ENCODE measurements at regions not wholly inside any gene's neighbourhood (a gene's known extent, or its start where the extent isn't known, plus 50 kb on each side); places are given as distances from the start of the nearest gene placed in this dataset.

DNA sequence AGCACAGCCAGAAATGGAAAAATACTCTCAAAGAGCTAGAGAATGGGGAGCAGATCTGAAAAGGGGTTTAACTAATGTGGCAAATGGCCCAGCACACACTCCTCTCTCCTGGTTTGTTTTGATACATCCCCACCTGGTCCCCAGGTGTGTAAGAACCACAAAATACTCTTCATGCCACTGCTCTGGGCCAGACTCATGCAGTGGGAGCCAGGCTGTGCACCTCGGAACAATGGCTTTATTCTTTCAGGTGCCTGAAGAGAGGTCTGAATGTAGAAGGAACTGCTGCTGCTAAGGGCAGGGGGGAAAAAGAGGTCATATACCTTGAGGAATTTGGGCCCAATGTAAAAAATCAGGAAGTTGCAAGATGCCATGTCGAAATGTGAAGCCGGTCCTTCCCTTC is 123.9 kb upstream of the ADAMTSL1 start:
- DNase-seq (ENCODE audit: low spot score), result no peak

DNA sequence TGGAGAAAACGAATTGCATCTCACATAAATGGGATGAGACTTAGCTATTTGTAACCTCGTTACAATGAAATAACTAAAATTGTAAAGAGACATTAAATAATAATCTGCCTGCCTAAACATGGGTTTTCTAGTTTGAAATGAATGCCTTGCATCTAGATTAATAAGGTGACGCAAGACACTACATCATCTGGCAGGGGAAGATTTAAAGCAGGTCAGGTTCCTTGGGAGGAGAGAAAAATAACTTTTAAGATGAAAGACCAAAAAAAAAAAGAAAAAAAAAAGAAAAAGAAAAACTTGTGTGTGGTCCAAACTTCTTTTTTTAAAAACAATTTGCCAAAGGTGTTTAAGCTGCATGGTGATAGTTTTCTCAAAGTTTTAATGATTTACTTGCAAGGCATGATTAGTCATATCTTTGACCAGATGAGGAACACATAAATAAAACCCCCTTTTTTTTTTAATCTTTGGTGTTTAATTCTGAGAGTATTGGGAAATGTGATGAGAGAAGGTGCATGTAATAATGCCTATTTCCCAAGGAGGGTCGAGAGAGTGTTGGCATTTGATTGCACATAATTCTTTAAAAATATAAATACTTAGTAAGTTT is 122.9 kb upstream of the ADAMTSL1 start:
- DNase-seq (ENCODE audit: low spot score), result no peak

DNA sequence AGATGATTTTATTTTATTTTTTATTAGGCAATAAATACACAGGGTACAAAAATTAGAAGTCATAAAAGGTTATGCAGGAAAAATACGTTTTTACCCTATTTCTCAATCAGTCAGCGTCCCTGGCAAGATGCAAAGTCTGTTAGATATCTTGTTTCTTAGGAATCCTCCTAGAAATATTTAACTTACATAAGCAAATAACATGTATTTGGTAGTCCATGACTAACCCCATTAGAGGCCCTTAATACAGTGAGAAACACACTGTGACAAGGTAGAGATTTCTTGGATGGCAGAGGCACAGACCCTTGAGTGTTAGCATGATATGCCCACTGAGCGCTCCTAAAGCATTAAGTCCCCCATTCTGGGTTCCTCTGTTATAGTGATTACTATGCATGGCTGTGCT is 121.2 kb upstream of the ADAMTSL1 start:
- no peak for DNase-seq (ENCODE audit: low spot score)

DNA sequence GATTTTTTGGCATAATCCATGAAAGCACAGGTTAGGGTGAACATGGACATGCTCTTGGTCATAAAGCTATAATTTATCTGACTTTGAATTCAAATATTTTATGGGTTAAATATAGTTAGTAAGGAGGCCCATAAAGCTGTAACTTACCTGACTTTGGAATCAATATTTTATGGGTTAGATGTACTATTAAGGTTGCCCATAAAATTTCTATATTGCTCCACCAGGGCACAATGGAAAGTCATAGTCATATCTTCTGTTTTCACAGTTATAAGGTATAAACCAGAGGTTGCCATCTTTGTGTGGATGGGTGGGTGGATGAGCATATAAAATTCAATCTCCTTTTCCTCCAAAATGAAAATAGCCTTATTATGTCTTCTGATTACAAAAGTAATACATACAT is 120.5 kb upstream of the ADAMTSL1 start:
- no peak for DNase-seq (ENCODE audit: low spot score)

- no peak for DNase-seq (ENCODE audit: low spot score)
These were observed 116.6 kb upstream of the ADAMTSL1 start for GRCh38 chr9:18357321-18357720.

GRCh38 chr9:18358325-18358724 is 115.6 kb upstream of the ADAMTSL1 start:
- DNase-seq (ENCODE audit: low spot score), result no peak

DNA sequence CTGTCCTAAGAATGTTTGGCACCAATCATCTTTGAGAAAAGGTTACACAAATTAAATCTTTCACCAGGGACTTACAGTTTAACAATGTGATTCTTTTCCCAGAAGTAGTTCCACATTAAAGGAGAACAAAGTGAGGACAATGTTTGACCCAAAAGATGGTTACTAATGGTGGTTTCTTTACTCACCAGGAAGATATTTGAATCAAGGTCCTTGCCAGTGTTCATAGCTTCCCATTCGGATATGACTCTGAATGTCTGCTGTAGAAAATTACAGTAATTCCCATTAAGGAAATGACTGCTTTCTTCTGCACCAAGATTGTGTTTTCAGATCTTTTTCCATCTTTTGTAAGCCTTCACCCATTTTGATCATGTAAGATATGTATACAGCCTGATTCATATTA is 114.6 kb upstream of the ADAMTSL1 start:
- DNase-seq (ENCODE audit: low spot score), result no peak

DNA sequence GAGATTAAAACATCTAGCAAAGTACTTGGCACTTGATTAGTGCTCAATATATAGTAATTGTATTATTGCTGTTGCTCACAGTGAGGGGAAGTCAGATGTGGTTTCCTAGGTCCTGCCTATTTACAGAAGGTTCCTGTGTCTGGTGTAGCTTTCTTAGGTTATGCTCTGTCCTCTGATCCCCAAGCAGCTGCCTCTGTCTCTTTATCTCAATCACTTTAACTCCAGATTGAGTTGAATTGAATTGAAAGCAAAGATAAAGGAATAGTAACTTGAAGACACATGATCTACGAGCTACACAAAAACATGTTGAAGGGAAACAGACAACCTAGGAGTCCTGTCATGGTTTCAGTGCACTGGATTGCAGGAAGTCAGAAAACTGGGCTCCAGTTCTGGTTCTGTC is 113.9 kb upstream of the ADAMTSL1 start:
- DNase-seq (ENCODE audit: low spot score), result no peak

DNA sequence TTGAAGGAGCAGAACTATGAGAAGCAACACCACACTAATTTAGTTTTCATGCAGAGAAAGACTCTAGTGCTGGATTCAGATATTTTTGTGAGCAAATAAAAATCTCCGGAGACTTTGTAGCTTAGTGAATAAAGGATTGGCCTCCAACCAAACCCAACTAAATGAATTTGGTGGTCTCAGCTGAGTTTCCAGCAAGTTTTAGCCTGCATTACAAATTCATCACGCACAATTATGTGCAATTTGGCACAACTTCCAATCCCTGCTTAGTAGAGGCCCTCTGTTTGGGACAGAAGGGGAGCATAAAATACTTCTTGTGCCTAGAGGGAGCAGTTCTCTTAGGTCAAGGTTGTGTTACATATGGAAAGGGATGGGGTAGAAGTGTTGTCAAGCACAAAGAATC is 112.3 kb upstream of the ADAMTSL1 start:
- DNase-seq (ENCODE audit: low spot score), result no peak

DNA sequence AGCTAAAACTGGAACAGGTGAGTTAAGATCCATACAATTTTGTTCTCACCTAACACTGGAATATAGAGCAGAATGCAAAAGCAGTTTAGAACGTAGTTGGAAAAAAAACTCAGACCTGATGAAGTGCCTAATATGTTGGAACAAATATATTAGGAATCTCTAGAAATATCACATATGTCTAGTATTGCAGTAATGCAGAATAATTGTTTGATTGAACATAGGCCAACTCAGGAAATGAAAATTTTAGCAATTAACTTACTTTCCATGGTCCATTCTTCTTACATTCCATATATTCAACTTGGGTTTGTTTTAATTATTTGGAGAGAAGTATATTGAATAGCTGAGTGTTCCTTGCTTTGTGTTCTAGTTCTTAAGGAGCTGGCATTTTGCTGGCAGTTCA is 111.8 kb upstream of the ADAMTSL1 start:
- no peak for DNase-seq (ENCODE audit: low spot score)

GRCh38 chr9:18362901-18363685 is 110.9 kb upstream of the ADAMTSL1 start:
- no peak for DNase-seq (ENCODE audit: low spot score)

GRCh38 chr9:18365651-18366050 is 108.3 kb upstream of the ADAMTSL1 start:
- no peak for DNase-seq (ENCODE audit: low spot score)

DNA sequence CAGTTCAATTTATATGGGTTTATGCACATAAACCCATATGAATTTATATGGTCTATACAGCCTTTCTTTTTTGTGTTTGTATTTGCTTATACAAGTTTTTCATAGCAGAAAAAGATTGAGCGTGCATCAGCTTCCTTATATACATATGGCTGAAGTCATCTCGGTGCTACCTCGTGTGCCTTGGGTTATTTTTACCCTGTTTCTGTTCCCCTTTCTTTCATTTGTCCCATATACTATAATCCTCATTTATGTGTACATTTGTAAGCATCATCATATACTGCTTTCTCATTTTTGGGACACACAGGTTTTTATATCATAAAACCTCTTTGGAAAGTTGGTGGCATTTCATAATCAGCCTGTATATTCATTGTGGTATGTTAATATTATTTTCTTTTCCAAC is 107.8 kb upstream of the ADAMTSL1 start:
- DNase-seq (ENCODE audit: low spot score), result no peak

DNA sequence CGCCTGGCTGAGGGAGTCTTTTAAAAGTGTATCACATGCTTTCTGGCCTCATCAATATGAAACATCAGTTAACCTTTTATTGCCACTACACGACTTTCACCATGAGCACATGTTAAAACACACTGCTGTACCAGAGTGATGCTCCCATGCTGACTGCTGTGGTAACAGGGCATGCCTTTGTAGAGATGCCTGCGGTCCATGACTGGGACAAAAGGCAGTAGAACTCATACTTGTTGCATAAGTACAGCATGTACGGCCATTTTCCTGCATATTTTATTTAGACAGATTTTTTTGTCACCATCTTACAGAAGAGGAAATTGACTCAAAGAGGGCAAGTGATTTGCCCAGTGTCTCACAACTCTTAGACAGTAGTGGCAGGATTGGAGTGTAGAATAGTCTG is 105.7 kb upstream of the ADAMTSL1 start:
- no peak for DNase-seq (ENCODE audit: low spot score)

GRCh38 chr9:18371141-18371540 is 102.8 kb upstream of the ADAMTSL1 start:
- DNase-seq (ENCODE audit: low spot score), result no peak

DNA sequence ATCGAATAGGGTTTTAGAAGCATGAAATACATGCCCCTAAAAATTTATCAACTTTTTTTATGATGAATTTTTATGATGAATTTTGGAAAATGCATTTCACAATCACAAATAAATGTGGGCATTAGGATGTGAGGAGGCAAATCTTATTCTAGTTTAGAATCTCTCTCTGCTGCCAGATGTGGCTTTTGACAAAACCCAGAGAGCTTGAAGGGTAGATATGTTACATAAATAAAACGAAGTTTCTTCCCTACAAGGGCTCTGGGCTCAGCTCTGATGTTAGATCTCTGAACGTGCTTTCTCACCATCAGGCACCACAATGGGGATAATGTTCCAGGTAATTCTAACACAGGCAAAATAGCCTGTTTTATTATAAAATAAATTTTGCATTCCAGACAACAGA is 102.3 kb upstream of the ADAMTSL1 start:
- no peak for DNase-seq (ENCODE audit: low spot score)

DNA sequence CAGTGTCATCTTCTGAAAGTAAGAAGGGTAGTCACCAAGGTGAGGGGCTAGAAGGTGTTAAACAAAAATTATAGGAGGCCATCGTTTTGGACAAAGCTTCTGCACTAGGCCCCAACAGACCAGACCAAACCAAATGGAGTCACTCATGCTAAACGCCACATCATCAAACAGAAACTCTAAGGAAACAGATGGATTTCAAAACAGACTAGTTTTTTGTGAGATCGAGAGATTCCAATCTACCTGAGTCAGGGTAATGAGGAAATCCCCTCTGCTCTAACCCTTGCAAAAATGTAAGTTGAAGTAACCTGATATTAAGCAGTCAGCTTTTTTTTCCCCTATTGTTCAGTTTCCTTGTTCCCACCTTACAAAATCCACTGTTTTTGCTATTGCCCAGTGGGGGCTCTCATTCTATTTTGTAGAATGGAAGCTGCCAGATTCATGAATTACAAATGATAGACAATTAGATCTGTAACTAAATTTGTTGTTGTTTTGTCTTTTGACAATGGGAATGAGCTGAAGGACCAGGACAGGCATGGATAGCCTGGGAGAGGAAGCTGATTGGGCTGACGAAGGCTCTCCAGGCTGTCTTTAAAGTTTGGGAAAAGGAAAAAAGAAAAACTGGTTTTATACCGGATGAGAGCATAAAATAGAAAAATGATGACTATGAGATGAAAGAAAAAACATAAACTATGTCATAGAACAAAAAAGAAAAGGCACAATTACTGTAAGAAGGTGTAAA is 94.7 kb upstream of the ADAMTSL1 start:
- no peak for DNase-seq (ENCODE audit: low spot score)

DNA sequence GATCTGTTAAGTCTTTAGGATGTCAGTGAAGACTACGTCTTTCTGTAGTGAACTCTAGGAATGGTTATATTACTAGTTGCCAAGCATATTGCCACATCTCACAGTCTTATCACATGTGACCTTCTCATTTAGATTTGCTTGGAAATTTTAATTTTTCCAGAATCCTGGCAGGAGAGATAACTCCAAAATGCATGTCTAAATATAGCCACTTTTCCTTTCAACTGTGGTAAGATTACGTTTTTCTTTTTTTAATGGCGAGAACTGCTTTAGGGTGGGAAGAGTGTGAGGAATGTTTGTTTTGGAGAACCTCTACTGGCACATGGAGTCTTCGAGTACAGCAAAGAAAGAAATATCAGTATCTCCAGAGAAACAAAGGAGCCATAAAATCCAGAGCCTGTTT is 91.7 kb upstream of the ADAMTSL1 start:
- no peak for DNase-seq (ENCODE audit: low spot score)

GRCh38 chr9:18384066-18384465 is 89.9 kb upstream of the ADAMTSL1 start:
- DNase-seq (ENCODE audit: low spot score), result no peak

DNA sequence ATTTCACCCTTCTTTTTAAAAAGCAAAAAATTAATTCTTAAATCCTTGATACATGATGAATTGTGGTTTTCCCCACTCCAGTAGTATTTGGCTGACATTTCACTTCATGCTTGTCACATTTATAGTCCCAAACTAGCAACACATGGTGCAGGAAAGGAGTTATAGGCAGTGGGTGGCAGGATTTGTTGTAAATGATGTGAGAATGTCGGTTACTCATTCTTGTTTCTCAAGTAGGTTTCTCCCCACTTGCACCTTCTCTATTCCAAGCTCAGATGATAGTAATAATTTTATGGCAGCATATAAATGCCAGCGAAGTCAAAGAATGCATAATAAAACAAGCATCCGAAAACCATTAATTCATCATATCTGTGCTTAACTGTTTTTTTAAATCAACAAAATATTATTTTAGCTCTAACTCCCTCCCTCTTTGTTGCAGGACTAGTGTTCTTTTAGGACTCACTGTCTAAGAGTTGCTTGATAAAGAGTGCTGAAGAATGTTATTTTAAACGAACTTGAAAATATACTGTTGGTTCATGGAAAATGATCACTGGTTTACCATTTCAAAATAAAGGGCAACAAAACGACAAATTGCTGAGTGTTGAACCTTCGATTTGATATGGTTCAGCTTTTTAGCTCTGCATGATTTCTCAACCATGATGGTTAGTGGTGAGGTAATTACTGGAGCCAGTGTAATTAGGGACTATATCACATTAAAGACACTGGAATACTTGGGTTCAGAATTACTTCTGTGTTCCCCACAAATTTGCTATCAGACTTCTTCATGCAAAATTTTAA is 88.1 kb upstream of the ADAMTSL1 start:
- DNase-seq (ENCODE audit: low spot score), result no peak

DNA sequence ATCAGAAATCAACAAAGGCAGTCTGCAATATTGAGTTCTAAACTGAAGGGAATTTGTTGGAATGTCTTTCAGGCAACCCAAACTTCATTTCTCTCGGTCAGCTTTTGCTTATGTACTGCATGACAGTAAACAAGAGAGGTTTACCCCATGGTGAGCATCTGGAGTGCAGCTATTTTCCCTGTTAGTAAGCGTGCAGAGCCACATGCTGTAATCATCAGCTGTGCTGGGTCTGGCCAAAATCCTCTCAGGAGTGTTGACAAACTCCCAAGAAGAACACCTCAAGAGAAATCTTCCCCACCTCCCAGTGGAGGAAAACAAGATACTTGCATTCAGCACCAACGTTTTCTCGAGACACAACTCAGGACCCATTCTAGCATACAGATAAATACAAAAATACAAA is 83.6 kb upstream of the ADAMTSL1 start:
- DNase-seq (ENCODE audit: low spot score), result no peak

DNA sequence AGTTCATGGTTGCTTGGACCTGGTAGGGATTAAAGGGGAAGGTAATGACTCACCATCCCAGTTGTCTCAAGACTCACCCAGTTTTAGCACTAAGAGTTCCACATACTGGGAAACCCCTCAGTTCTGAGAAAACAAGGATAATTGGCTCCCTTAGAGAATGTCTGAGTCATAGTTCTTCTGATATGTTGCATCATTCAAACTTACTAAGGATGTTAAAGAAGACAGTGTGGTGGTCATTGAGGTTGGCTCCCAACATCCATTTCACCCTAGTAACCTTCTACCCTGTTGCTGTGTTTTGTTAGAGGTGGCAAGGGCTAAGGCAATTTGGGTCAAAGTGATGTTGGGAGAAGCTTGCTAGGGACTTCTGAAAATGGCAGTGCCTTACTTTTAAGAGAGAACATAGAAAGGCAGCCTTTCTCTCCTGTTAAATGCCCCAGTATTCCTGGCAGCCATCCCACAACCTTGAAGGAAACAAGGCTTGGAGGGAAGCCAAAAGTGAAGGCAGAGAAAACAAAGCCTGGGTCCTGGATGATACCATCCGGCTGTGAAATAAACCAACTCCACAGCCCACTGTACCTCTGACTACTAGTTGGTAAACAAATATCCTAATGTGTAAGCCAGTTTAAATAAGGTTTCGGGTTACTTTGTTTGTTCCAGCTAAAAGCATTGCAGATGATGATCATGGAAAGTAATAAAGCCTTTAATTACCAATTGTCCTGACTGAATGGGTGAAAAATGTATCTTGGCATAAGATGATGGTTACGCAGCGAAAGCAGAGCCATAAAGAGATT is 80.4 kb upstream of the ADAMTSL1 start:
- no peak for DNase-seq (ENCODE audit: low spot score)

All from ecto neural progenitor cell (in vitro differentiated cells).